Muscle of leg (tissue), 3 donors: ENCODE measurements at regions not wholly inside any gene's neighbourhood (a gene's known extent, or its start where the extent isn't known, plus 50 kb on each side); places are given as distances from the start of the nearest gene placed in this dataset.

Experiments used
- DNase-seq: peaks from one replicate; pipeline ENCODE4 v3.0.0; 2013
- H3K27ac ChIP-seq: one replicate; pipeline ENCODE4 v1.5.1; 2013; ENCODE audit warnings: mild to moderate bottlenecking, low read length, control low read depth
- H3K27me3 ChIP-seq: one replicate; pipeline ENCODE4 v1.6.1; 2013; ENCODE audit warnings: low read length; ENCODE audit not compliant: control insufficient read depth, insufficient read depth
- H3K36me3 ChIP-seq: one replicate; pipeline ENCODE4 v1.6.1; 2013; ENCODE audit warnings: low read length; ENCODE audit not compliant: control insufficient read depth, insufficient read depth
- H3K4me1 ChIP-seq: one replicate; pipeline ENCODE4 v1.6.1; 2013; ENCODE audit warnings: low read length; ENCODE audit not compliant: control insufficient read depth, insufficient read depth
- H3K4me3 ChIP-seq: one replicate; pipeline ENCODE4 v1.5.1; 2013; ENCODE audit warnings: low read length, control low read depth
- H3K9me3 ChIP-seq: replicated peaks from 2 replicates; pipeline ENCODE4 v1.6.1; 2013; ENCODE audit warnings: low read depth, low read length; ENCODE audit not compliant: control insufficient read depth
- whole genome bisulfite sequencing: methylation state at CpG from one replicate; pipeline ENCODE4 v1.1.5; 2013; ENCODE audit warnings: missing lambda C conversion rate; ENCODE audit not compliant: insufficient coverage; 5-methylcytosine and 5-hydroxymethylcytosine counted together

DNA sequence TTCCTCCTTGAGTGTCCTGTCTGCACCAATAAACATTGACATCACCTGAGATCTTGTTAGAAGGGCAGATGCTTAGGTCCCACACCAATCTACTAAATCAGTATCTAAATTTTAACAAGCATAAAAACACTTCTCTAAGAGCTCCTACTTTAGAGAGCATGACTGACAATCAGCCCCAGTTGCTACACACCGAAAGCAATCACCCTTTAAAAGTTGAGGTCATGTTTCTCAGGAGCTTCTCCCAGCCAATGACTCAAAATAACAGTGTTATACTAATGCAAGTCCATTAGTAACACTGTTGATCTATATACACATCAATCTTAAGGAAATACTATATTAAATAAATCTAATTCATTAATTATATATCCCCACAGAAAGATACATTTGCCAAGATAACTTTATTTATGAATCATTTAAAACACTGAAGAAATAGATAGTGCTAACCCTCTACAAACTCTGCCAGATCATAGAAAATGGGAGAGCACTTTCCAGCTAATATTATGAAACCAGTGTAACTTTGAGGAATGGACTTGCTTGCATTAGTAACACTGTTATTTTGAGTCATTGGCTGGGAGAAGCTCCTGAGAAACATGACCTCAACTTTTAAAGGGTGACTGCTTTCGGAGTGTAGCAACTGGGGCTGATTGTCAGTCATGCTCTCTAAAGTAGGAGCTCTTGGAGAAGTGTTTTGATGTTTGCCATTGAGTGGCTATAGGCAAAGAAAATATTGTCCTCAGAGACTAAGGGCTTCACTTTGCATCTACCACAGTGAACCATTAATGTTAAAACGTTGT lies 109.8 kb upstream of the HDX start:
- H3K27ac ChIP-seq = no peak overlapping the region
- 86% methylated on average over 1 of the region's 3 CpGs for WGBS

GRCh38 chrX:84634201-84634782 lies 132.0 kb upstream of the HDX start:
- 36% methylated on average over 2 of the region's 3 CpGs for WGBS

More for the DNA sequence above, 109.8 kb upstream of the HDX start:
- Histone ChIP-seq H3K4me3 (no peak overlapping the region), H3K9me3 (no peaks in the 10 kb centered on the region), H3K4me1 (no peaks in the 10 kb centered on the region), H3K27me3 (no peaks in the 10 kb centered on the region), H3K36me3 (no peaks in the 10 kb centered on the region)
- no peak for DNase-seq

GRCh38 chrX:84666086-84666485 lies 163.8 kb upstream of the HDX start:
- no CpG with 5 or more reads among the region's 2 CpGs for WGBS
- H3K36me3 ChIP-seq = no peaks in the 10 kb centered on the region
- no peak overlapping the region for H3K4me3 ChIP-seq
- no peaks in the 10 kb centered on the region for H3K27me3 ChIP-seq
- peak; percentile 60 for DNase-seq
- H3K4me1 ChIP-seq = no peaks in the 10 kb centered on the region
- H3K27ac ChIP-seq = no peak overlapping the region
- no peaks in the 10 kb centered on the region for H3K9me3 ChIP-seq

More at GRCh38 chrX:84634201-84634782, 132.0 kb upstream of the HDX start:
- Histone ChIP-seq H3K4me1 (no peaks in the 10 kb centered on the region), H3K36me3 (no peaks in the 10 kb centered on the region), H3K27ac (no peak overlapping the region), H3K4me3 (no peak overlapping the region), H3K9me3 (no peaks in the 10 kb centered on the region), H3K27me3 (no peaks in the 10 kb centered on the region)
- no peak for DNase-seq

GRCh38 chrX:84690228-84690627 lies 188.0 kb upstream of the HDX start:
- DNase-seq = no peak
- Histone ChIP-seq H3K36me3 (no peaks in the 10 kb centered on the region), H3K4me1 (no peaks in the 10 kb centered on the region), H3K9me3 (no peaks in the 10 kb centered on the region), H3K27ac (no peak overlapping the region), H3K4me3 (no peak overlapping the region), H3K27me3 (no peaks in the 10 kb centered on the region)
- no CpG with 5 or more reads among the region's 1 CpG for WGBS

GRCh38 chrX:84709987-84710386 lies 207.7 kb upstream of the HDX start:
- Histone ChIP-seq H3K9me3 (no peaks in the 10 kb centered on the region), H3K27me3 (peaks cover 11% of the 10 kb centered on the region), H3K27ac (no peak overlapping the region), H3K4me1 (no peaks in the 10 kb centered on the region), H3K4me3 (no peak overlapping the region), H3K36me3 (no peaks in the 10 kb centered on the region)
- no CpG with 5 or more reads among the region's 2 CpGs for WGBS
- DNase-seq = no peak

- Histone ChIP-seq H3K4me3 (no peak overlapping the region), H3K4me1 (no peaks in the 10 kb centered on the region), H3K27me3 (peaks cover 11% of the 10 kb centered on the region), H3K9me3 (no peaks in the 10 kb centered on the region), H3K36me3 (no peaks in the 10 kb centered on the region), H3K27ac (no peak overlapping the region)
- no peak for DNase-seq
- WGBS = no CpG with 5 or more reads among the region's 3 CpGs
These were observed 208.4 kb upstream of the HDX start for GRCh38 chrX:84710611-84711010.

DNA sequence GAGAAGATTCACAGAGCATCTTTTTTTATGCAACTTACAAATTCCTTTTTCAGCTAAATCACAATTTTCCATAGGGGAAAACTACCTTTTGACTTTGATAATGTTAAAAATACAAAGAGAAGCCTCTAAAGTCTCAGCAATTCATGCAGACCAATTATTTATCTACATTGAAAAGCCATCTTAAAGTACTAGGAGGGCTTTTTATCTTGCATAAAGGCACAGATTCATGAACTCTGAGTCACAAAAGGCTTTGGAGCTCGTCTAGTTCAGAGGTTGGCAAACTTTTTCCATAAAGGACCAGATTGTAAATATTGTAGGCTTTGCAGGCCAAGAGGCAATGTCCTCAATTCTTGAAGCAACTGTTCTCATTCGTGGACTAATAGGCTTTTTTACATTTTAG lies 210.4 kb upstream of the HDX start:
- no peak for DNase-seq
- no peaks in the 10 kb centered on the region for H3K4me1 ChIP-seq
- peaks cover 8% of the 10 kb centered on the region for H3K27me3 ChIP-seq
- H3K27ac ChIP-seq = no peak overlapping the region
- no CpG with 5 or more reads among the region's 2 CpGs for WGBS
- no peak overlapping the region for H3K4me3 ChIP-seq
- H3K9me3 ChIP-seq = no peaks in the 10 kb centered on the region
- H3K36me3 ChIP-seq = no peaks in the 10 kb centered on the region

GRCh38 chrX:84715315-84715714 lies 213.1 kb upstream of the HDX start:
- Histone ChIP-seq H3K27me3 (peaks cover 3% of the 10 kb centered on the region), H3K36me3 (no peaks in the 10 kb centered on the region), H3K4me3 (no peak overlapping the region), H3K9me3 (no peaks in the 10 kb centered on the region), H3K27ac (no peak overlapping the region), H3K4me1 (no peaks in the 10 kb centered on the region)
- no CpG with 5 or more reads among the region's 4 CpGs for WGBS
- DNase-seq = no peak

DNA sequence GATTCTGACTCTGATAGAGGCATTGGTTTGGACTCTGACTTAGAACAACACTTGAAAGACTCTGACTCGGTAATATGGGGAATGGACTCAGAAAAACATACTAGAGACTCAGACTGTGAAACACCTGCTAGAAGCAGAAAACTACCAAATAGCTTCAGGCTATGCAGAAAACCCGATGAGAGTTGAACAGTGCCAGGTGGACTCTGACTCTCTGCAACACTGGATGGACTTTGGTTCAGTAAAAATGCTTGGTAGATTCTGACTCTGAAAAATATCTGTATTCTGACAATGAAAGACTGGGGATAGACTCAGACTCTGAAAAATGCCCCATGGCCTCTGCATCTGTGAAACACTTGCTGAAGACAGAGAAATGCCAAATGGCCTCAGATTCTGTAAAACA lies 215.1 kb upstream of the HDX start:
- DNase-seq = no peak

GRCh38 chrX:84721416-84721815 lies 219.2 kb upstream of the HDX start:
- Histone ChIP-seq H3K9me3 (no peaks in the 10 kb centered on the region), H3K4me1 (no peaks in the 10 kb centered on the region), H3K36me3 (no peaks in the 10 kb centered on the region), H3K27ac (no peak overlapping the region), H3K4me3 (no peak overlapping the region), H3K27me3 (peaks cover 6% of the 10 kb centered on the region)
- no peak for DNase-seq
- no CpG with 5 or more reads among the region's 2 CpGs for WGBS

More for the DNA sequence above, 215.1 kb upstream of the HDX start:
- Histone ChIP-seq H3K4me1 (no peaks in the 10 kb centered on the region), H3K27ac (no peak overlapping the region), H3K4me3 (no peak overlapping the region), H3K9me3 (no peaks in the 10 kb centered on the region), H3K27me3 (no peaks in the 10 kb centered on the region), H3K36me3 (no peaks in the 10 kb centered on the region)
- 20% methylated on average over 1 of the region's 2 CpGs for WGBS
